Endothelial cell of umbilical vein (primary cell): ENCODE measurements at regions not wholly inside any gene's neighbourhood (a gene's known extent, or its start where the extent isn't known, plus 50 kb on each side); places are given as distances from the start of the nearest gene placed in this dataset.

Experiments
- EZH2 ChIP-seq: IDR thresholded peaks from 2 replicates; pipeline ENCODE4 v1.6.1; 2012; ENCODE audit warnings: borderline replicate concordance, low read depth, mild to moderate bottlenecking, moderate library complexity, low read length, inconsistent platforms; ENCODE audit not compliant: severe bottlenecking
- GATA2 ChIP-seq: IDR thresholded peaks from 2 replicates; pipeline ENCODE4 v1.7.0; 2011; ENCODE audit warnings: low read depth, mild to moderate bottlenecking, moderate library complexity, mixed read lengths, low read length; ENCODE audit not compliant: insufficient read length, insufficient read depth
- MAX ChIP-seq: IDR thresholded peaks from 2 replicates; pipeline ENCODE4 v1.6.1; 2011; ENCODE audit not compliant: insufficient read depth, insufficient read length
- MYC ChIP-seq: IDR thresholded peaks from one replicate; pipeline ENCODE4 v1.6.1; 2011; ENCODE audit warnings: mild to moderate bottlenecking, low read depth, low read length
- POLR2A ChIP-seq: IDR thresholded peaks from 2 replicates; pipeline ENCODE4 v1.6.1; 2012; ENCODE audit warnings: low read depth, mild to moderate bottlenecking, control low read depth, low read length
- POLR2AphosphoS5 ChIP-seq: IDR thresholded peaks from 2 replicates; pipeline ENCODE4 v1.6.1; 2012; ENCODE audit warnings: low read depth, mild to moderate bottlenecking, control low read depth, low read length, moderate library complexity; ENCODE audit not compliant: insufficient read depth
- TF ChIP-seq, protein P1 (sequence below), 2 donors: IDR thresholded peaks; 1 replicate in 1 of 2; 2 replicates in 1 of 2; pipeline ENCODE4 v1.5.1; 2011; ENCODE audit warnings: low read length in 2 of 2, mild to moderate bottlenecking in 2 of 2, moderate library complexity in 2 of 2, control low read depth in 1 of 2, inconsistent platforms in 1 of 2, low read depth in 1 of 2; ENCODE audit not compliant: insufficient read depth in 1 of 2; ENCODE audit errors: extremely low read depth in 1 of 2

DNA sequence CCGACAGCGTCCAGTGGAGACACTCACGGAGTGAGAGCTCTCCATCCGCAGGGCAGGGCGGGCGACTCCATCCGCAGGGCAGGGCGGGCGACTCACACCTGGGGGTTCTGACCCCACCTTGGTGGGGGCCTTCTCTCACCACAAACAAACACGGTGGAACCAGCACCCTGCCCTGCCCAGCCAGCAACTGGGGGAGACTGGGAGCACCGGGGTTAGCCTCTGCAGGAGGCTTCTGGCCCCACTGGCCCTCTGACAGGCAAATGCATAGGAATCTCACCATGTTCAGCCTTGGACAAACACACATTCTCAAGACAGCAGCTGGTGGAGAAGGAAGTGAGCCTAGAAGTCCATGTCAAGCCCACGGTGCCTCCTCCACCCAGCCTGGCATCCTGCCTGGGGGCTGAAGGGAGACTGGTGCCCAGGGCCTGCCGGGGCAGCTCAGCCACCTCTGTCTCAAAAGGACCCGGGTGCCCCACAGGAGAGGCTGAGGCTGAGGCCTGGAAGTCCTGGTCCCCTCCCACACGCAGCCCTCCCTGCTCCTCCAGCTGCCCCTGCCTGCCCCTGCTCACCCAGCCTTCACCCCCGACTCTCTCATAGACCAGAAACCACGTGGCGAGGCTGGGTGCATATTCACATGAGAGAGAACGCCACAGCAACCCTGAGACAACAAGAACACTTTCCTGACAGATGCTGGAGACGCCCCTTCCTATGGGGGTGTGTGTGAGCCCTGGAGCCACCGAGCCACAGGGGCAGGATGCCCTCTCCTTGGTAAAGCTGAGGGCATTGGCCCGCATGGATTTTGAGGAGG is 98.4 kb upstream of the B3GAT1 start:
- TF ChIP-seq, protein P1, sequence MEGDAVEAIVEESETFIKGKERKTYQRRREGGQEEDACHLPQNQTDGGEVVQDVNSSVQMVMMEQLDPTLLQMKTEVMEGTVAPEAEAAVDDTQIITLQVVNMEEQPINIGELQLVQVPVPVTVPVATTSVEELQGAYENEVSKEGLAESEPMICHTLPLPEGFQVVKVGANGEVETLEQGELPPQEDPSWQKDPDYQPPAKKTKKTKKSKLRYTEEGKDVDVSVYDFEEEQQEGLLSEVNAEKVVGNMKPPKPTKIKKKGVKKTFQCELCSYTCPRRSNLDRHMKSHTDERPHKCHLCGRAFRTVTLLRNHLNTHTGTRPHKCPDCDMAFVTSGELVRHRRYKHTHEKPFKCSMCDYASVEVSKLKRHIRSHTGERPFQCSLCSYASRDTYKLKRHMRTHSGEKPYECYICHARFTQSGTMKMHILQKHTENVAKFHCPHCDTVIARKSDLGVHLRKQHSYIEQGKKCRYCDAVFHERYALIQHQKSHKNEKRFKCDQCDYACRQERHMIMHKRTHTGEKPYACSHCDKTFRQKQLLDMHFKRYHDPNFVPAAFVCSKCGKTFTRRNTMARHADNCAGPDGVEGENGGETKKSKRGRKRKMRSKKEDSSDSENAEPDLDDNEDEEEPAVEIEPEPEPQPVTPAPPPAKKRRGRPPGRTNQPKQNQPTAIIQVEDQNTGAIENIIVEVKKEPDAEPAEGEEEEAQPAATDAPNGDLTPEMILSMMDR (IDR thresholded peaks at IDR 0.05; ENCODE audit: extremely low read depth in 1 of 2, insufficient read depth in 1 of 2, low read depth in 1 of 2, low read length in 2 of 2): no peak
- no peak for TF ChIP-seq POLR2A
- no peak for TF ChIP-seq EZH2
- TF ChIP-seq GATA2: no peak
- no peak for TF ChIP-seq MAX
- TF ChIP-seq MYC: no peak
- TF ChIP-seq POLR2AphosphoS5: no peak
